ENCODE measurements at regions not wholly inside any gene's neighbourhood (a gene's known extent, or its start where the extent isn't known, plus 50 kb on each side); places are given as distances from the start of the nearest gene placed in this dataset.

GRCh38 chr20:24135781-24136180 lies 147.2 kb upstream of the GGTLC1 start:
- TF ChIP-seq CTCF (IDR thresholded peaks at IDR 0.05; ENCODE audit: poor library complexity) (no peak), EZH2 (IDR thresholded peaks at IDR 0.05; ENCODE audit: borderline replicate concordance) (no peak), EZH2phosphoT487 (IDR thresholded peaks at IDR 0.05; ENCODE audit: low read depth, severe bottlenecking, unreplicated experiment) (no peak)

Measured in hepatocyte (in vitro differentiated cells).